ENCODE measurements at regions not wholly inside any gene's neighbourhood (a gene's known extent, or its start where the extent isn't known, plus 50 kb on each side); places are given as distances from the start of the nearest gene placed in this dataset.

DNA sequence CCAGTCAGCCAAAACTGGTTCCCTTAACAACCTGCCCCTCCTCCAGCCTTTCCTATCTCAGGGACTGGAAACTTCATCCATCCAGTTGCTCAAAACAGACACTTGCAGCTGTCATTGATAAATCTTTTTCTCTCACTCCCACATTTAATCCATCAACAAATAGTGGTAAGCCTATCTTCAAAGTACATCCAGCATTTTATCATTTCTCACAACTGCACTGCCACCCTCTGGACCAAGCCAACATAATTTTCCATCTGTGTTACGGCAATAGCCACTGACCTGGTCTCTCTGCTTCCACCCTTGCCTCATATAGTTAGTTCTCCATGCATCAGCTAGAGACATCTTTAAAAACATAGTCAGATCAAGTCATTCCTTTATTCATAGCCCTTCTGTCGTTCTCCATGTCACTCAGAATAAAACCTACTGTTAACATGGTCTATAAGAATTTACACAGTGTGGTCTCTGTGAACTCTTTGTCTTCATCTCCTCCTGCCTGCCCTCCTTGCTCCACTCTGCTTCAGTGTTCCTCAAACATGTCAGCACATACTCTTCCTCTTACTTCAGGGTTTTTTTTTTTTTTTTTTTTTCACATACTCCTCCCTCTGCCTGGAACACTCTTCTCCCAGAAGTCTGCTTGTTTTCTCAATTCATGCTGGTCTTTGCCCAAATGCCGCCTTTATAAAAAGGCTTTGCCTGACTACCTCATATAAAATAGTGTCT lies 102.5 kb upstream of the COL6A5 start:
- TF ChIP-seq POLR2AphosphoS5 (IDR thresholded peaks at IDR 0.05) = no peak
- TF ChIP-seq, protein P1, sequence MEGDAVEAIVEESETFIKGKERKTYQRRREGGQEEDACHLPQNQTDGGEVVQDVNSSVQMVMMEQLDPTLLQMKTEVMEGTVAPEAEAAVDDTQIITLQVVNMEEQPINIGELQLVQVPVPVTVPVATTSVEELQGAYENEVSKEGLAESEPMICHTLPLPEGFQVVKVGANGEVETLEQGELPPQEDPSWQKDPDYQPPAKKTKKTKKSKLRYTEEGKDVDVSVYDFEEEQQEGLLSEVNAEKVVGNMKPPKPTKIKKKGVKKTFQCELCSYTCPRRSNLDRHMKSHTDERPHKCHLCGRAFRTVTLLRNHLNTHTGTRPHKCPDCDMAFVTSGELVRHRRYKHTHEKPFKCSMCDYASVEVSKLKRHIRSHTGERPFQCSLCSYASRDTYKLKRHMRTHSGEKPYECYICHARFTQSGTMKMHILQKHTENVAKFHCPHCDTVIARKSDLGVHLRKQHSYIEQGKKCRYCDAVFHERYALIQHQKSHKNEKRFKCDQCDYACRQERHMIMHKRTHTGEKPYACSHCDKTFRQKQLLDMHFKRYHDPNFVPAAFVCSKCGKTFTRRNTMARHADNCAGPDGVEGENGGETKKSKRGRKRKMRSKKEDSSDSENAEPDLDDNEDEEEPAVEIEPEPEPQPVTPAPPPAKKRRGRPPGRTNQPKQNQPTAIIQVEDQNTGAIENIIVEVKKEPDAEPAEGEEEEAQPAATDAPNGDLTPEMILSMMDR (IDR thresholded peaks at IDR 0.05) = no peak
- TF ChIP-seq POLR2A (IDR thresholded peaks at IDR 0.05) = no peak

Measured in breast epithelium (tissue), 3 donors.